GM12865 (cell line): ENCODE measurements at regions not wholly inside any gene's neighbourhood (a gene's known extent, or its start where the extent isn't known, plus 50 kb on each side); places are given as distances from the start of the nearest gene placed in this dataset.

ENCODE experiments used
- DNase-seq: peaks from one replicate; pipeline ENCODE4 v3.0.0; 2010; ENCODE audit warnings: low read depth
- H3K4me3 ChIP-seq: 2 replicates; pipeline ENCODE4 v1.5.1; 2011; ENCODE audit warnings: mild to moderate bottlenecking, low read depth, low read length, control low read depth
- CTCF ChIP-seq: IDR thresholded peaks from 2 replicates; pipeline ENCODE4 v1.5.1; 2011; ENCODE audit warnings: low read length, control low read depth, low read depth, inconsistent platforms; ENCODE audit not compliant: insufficient read depth; ENCODE audit errors: missing control alignments

GRCh38 chr1:96253246-96254035, 468.1 kb upstream of the PTBP2 start:
- no peak for DNase-seq
- TF ChIP-seq CTCF: no peak
- no peak overlapping the region for H3K4me3 ChIP-seq

DNA sequence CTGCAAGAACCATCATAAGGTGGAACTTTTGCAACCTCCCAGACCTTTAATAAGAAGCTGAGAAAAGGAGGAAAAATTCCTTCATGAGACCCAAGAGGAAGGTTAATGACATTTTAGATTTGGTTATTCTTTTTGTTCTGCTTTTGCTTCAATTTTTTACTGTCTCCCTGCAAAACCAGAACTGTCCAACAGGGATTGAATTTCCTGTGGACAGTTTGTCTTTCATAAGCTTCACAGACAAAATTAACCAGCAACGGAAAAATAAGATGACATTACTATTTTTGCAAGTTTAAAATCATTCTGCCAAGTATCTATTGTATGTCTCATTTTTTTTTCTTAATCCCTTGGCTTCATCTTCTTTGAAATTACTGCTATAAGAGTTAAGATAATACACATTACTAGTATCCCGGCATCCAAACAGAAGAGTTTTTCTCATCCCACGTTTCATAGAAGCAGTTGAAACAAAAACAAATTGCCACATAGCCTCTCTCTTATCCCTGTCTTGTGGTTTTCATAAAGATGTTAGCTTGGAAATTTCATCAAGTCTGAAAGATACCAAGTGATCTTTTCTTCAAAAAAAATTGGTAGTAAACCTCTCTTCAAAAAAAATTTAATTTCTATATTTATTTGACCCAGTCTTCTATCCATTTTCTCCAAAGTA, 465.3 kb upstream of the PTBP2 start:
- TF ChIP-seq CTCF: no peak
- H3K4me3 ChIP-seq: no peak overlapping the region
- no peak for DNase-seq

DNA sequence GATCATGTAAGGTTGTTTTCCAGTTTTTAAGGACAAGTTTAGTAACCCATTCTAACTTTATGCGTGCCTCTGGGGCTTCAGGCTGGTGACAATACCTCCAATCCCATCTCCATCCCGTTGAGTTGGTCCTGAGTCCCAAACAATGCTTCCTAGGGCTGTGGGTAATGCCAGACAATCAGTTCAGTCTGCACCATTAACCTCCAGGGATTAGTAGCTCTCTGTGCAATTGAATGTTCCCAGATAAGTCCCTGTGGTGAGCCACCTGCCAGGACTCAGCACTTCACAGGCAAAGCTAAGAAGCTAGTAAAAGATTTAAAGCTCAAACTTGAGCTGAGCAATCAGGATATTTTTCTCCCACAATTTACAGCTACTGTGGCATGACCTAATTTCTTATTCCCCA, 462.2 kb upstream of the PTBP2 start:
- H3K4me3 ChIP-seq: no peak overlapping the region
- DNase-seq: no peak
- TF ChIP-seq CTCF: no peak

GRCh38 chr1:96281491-96281890, 440.1 kb upstream of the PTBP2 start:
- no peak for DNase-seq
- no peak overlapping the region for H3K4me3 ChIP-seq
- TF ChIP-seq CTCF: no peak

DNA sequence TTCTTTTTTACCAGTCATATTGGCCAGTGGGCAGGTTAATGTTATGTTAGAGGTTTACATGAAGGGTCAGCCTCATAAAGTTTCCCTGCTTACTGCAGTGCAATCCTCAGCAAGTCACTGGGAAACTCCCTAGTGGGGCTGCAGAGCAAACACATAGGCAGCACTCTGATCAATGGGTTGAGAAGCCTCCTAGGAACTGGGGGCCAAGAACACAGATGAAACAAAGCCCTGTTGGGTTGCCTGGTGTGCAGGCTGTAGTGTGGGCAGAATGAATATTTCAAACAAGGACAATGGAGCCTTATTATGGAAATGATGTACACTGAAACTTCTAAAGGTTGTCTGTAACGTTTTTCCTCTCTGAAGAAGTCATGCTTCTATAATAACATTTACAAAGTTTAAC, 431.6 kb upstream of the PTBP2 start:
- no peak overlapping the region for H3K4me3 ChIP-seq
- no peak for DNase-seq
- no peak for TF ChIP-seq CTCF

- H3K4me3 ChIP-seq: no peak overlapping the region
- DNase-seq: no peak
- TF ChIP-seq CTCF: no peak
Measured at GRCh38 chr1:96290801-96291200, 430.8 kb upstream of the PTBP2 start.
